ENCODE measurements at regions not wholly inside any gene's neighbourhood (a gene's known extent, or its start where the extent isn't known, plus 50 kb on each side); places are given as distances from the start of the nearest gene placed in this dataset.

DNA sequence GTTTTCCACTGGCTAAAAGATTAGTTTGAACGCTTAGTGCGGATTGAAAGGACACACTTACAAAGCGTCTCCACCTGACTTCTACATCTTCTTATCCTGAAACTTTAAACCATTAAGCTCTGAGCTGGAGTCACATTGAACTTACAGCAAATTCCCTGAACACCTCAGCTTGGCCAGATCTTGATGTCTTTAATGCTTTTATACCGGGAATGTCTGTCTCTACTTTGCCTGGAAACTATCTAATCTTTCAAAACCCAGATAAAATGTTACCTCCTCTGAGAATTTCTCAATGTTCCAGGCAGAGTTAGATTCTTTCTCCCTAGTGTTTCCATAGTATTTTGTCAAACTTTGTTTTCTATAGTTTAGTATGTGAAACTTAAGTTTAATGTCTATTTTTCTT lies 179.9 kb downstream of the DTHD1 start (continued):
- TF ChIP-seq, protein P1, sequence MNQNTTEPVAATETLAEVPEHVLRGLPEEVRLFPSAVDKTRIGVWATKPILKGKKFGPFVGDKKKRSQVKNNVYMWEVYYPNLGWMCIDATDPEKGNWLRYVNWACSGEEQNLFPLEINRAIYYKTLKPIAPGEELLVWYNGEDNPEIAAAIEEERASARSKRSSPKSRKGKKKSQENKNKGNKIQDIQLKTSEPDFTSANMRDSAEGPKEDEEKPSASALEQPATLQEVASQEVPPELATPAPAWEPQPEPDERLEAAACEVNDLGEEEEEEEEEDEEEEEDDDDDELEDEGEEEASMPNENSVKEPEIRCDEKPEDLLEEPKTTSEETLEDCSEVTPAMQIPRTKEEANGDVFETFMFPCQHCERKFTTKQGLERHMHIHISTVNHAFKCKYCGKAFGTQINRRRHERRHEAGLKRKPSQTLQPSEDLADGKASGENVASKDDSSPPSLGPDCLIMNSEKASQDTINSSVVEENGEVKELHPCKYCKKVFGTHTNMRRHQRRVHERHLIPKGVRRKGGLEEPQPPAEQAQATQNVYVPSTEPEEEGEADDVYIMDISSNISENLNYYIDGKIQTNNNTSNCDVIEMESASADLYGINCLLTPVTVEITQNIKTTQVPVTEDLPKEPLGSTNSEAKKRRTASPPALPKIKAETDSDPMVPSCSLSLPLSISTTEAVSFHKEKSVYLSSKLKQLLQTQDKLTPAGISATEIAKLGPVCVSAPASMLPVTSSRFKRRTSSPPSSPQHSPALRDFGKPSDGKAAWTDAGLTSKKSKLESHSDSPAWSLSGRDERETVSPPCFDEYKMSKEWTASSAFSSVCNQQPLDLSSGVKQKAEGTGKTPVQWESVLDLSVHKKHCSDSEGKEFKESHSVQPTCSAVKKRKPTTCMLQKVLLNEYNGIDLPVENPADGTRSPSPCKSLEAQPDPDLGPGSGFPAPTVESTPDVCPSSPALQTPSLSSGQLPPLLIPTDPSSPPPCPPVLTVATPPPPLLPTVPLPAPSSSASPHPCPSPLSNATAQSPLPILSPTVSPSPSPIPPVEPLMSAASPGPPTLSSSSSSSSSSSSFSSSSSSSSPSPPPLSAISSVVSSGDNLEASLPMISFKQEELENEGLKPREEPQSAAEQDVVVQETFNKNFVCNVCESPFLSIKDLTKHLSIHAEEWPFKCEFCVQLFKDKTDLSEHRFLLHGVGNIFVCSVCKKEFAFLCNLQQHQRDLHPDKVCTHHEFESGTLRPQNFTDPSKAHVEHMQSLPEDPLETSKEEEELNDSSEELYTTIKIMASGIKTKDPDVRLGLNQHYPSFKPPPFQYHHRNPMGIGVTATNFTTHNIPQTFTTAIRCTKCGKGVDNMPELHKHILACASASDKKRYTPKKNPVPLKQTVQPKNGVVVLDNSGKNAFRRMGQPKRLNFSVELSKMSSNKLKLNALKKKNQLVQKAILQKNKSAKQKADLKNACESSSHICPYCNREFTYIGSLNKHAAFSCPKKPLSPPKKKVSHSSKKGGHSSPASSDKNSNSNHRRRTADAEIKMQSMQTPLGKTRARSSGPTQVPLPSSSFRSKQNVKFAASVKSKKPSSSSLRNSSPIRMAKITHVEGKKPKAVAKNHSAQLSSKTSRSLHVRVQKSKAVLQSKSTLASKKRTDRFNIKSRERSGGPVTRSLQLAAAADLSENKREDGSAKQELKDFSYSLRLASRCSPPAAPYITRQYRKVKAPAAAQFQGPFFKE (tag by site-specific recombination; IDR thresholded peaks at IDR 0.05; ENCODE audit: borderline replicate concordance): no peak
- no peak for TF ChIP-seq ZBTB21 (tag by site-specific recombination; IDR thresholded peaks at IDR 0.05)

DNA sequence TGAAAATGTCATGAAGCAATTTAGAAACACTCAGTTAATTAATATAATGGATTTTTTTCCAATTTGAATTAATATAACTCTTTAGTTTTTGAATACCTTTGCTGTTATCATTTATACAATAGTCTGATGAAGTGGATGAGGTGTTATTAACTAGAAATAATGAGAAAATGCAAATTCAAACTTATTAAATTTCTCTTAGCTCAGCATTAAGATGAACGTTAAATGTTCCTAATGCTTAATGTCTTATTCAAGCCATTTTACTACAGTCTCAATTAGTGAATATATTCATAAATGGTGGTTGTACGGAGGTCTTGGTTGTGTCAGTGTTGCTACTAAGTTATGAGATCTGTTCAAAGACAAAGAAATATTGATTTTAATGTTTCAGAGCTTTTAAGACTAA lies 186.3 kb downstream of the DTHD1 start:
- H3K9me3 ChIP-seq (ENCODE audit: control insufficient read depth, insufficient read depth, low read depth, low read length): no peaks in the 10 kb centered on the region
- no peak overlapping the region for H3K4me3 ChIP-seq (ENCODE audit: low read depth, low read length)
- no peaks in the 10 kb centered on the region for H3K36me3 ChIP-seq (ENCODE audit: control insufficient read depth in 2 of 2, insufficient read depth in 1 of 2, low read length in 2 of 2)
- ChIA-PET POLR2A (no interaction called here), CTCF (no interaction called here)
- TF ChIP-seq ZNF621 (tag by site-specific recombination; IDR thresholded peaks at IDR 0.05) (no peak), ZNF26 (tag by site-specific recombination; IDR thresholded peaks at IDR 0.05) (no peak), SCRT2 (tag by site-specific recombination; IDR thresholded peaks at IDR 0.05) (no peak), SALL2 (tag by site-specific recombination; IDR thresholded peaks at IDR 0.05; ENCODE audit: borderline replicate concordance) (no peak)
- no peaks in the 10 kb centered on the region for H3K4me1 ChIP-seq (ENCODE audit: control insufficient read depth, insufficient read depth, low read length)
- no peak overlapping the region for H3K27ac ChIP-seq (ENCODE audit: extremely low read depth, low read depth, low read length)

- Histone ChIP-seq H3K36me3 (ENCODE audit: control insufficient read depth in 2 of 2, insufficient read depth in 1 of 2, low read length in 2 of 2) (no peaks in the 10 kb centered on the region), H3K27ac (ENCODE audit: extremely low read depth, low read depth, low read length) (no peak overlapping the region), H3K4me1 (ENCODE audit: control insufficient read depth, insufficient read depth, low read length) (no peaks in the 10 kb centered on the region), H3K9me3 (ENCODE audit: control insufficient read depth, insufficient read depth, low read depth, low read length) (no peaks in the 10 kb centered on the region), H3K4me3 (ENCODE audit: low read depth, low read length) (no peak overlapping the region)
- ChIA-PET CTCF (interaction anchor here (0.7 to 0.8 kb wide), 2 partner anchors 115 to 1022 kb away, joined by 3 to 6 read pairs; no protein-coding TSS in a partner anchor), POLR2A (no interaction called here)
- TF ChIP-seq ZSCAN23 (tag by site-specific recombination; IDR thresholded peaks at IDR 0.05): no peak
- TF ChIP-seq ZNF530 (tag by site-specific recombination; IDR thresholded peaks at IDR 0.05; ENCODE audit: low read depth): no peak
- no peak for TF ChIP-seq ZNF621 (tag by site-specific recombination; IDR thresholded peaks at IDR 0.05)
- TF ChIP-seq, protein P2, sequence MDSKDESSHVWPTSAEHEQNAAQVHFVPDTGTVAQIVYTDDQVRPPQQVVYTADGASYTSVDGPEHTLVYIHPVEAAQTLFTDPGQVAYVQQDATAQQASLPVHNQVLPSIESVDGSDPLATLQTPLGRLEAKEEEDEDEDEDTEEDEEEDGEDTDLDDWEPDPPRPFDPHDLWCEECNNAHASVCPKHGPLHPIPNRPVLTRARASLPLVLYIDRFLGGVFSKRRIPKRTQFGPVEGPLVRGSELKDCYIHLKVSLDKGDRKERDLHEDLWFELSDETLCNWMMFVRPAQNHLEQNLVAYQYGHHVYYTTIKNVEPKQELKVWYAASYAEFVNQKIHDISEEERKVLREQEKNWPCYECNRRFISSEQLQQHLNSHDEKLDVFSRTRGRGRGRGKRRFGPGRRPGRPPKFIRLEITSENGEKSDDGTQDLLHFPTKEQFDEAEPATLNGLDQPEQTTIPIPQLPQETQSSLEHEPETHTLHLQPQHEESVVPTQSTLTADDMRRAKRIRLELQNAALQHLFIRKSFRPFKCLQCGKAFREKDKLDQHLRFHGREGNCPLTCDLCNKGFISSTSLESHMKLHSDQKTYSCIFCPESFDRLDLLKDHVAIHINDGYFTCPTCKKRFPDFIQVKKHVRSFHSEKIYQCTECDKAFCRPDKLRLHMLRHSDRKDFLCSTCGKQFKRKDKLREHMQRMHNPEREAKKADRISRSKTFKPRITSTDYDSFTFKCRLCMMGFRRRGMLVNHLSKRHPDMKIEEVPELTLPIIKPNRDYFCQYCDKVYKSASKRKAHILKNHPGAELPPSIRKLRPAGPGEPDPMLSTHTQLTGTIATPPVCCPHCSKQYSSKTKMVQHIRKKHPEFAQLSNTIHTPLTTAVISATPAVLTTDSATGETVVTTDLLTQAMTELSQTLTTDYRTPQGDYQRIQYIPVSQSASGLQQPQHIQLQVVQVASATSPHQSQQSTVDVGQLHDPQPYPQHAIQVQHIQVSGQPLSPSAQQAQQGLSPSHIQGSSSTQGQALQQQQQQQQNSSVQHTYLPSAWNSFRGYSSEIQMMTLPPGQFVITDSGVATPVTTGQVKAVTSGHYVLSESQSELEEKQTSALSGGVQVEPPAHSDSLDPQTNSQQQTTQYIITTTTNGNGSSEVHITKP (tag by site-specific recombination; IDR thresholded peaks at IDR 0.05): no peak
- TF ChIP-seq ZBTB20 (tag by site-specific recombination; IDR thresholded peaks at IDR 0.05): no peak
- TF ChIP-seq MYNN (tag by site-specific recombination; IDR thresholded peaks at IDR 0.05; ENCODE audit: borderline replicate concordance): no peak
- TF ChIP-seq ZNF18 (tag by site-specific recombination; IDR thresholded peaks at IDR 0.05): no peak
- TF ChIP-seq, protein P3, sequence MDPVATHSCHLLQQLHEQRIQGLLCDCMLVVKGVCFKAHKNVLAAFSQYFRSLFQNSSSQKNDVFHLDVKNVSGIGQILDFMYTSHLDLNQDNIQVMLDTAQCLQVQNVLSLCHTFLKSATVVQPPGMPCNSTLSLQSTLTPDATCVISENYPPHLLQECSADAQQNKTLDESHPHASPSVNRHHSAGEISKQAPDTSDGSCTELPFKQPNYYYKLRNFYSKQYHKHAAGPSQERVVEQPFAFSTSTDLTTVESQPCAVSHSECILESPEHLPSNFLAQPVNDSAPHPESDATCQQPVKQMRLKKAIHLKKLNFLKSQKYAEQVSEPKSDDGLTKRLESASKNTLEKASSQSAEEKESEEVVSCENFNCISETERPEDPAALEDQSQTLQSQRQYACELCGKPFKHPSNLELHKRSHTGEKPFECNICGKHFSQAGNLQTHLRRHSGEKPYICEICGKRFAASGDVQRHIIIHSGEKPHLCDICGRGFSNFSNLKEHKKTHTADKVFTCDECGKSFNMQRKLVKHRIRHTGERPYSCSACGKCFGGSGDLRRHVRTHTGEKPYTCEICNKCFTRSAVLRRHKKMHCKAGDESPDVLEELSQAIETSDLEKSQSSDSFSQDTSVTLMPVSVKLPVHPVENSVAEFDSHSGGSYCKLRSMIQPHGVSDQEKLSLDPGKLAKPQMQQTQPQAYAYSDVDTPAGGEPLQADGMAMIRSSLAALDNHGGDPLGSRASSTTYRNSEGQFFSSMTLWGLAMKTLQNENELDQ (tag by site-specific recombination; IDR thresholded peaks at IDR 0.05; ENCODE audit: low read depth): no peak
- no peak for TF ChIP-seq PRDM1 (tag by site-specific recombination; IDR thresholded peaks at IDR 0.05)
- TF ChIP-seq ZNF501 (tag by site-specific recombination; IDR thresholded peaks at IDR 0.05): no peak
- TF ChIP-seq ZBTB48 (tag by site-specific recombination; IDR thresholded peaks at IDR 0.05): no peak
- no peak for TF ChIP-seq REPIN1 (tag by site-specific recombination; IDR thresholded peaks at IDR 0.05; ENCODE audit: low read depth)
- TF ChIP-seq BCL11B (tag by site-specific recombination; IDR thresholded peaks at IDR 0.05; ENCODE audit: low read depth): no peak
Measured at GRCh38 chr4:36471903-36472302, 190.5 kb downstream of the DTHD1 start.

Data from HEK293 (cell line).